ENCODE measurements at regions not wholly inside any gene's neighbourhood (a gene's known extent, or its start where the extent isn't known, plus 50 kb on each side); places are given as distances from the start of the nearest gene placed in this dataset.

DNA sequence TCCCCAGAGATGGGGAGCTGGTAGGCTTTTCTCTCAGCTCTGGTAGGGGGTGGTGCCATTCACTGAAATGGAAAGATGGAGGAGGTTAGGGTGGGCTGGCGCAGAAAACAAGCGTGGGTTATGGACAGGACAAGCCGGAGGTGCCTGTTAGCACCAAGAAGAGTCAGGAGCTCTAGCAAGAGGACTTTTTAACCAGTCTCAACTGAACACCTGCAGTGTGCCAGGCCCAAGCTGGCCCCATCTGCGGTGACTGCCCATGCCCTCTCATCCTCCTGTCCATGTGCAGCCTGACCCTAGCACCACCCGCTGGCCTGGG lies 254.4 kb downstream of the RHOU start:
- TF ChIP-seq CTCF (IDR thresholded peaks at IDR 0.05 in 4 of 5, conservative IDR thresholded peaks at IDR 0.05 in 1 of 5) (no peak), POLR2A (IDR thresholded peaks at IDR 0.05) (no peak)

Measured in gastrocnemius medialis (tissue), 4 donors.